Ovary (tissue), 3 donors: ENCODE measurements at regions not wholly inside any gene's neighbourhood (a gene's known extent, or its start where the extent isn't known, plus 50 kb on each side); places are given as distances from the start of the nearest gene placed in this dataset.

Experiments
- CTCF ChIP-seq, 3 donors: fragments of 450-650 bp in 2 of 3; fragments of 200-600 bp in 1 of 3; IDR thresholded peaks; one replicate each; pipeline versions ENCODE4 v1.5.1 to v1.8.0; 2016 to 2022; ENCODE audit warnings: antibody characterized with exemption in 3 of 3, mild to moderate bottlenecking in 1 of 3
- EP300 ChIP-seq: sonication (generic); formaldehyde crosslinking; IDR thresholded peaks from one replicate; pipeline ENCODE4 v1.6.1; 2017; ENCODE audit warnings: antibody characterized with exemption
- POLR2A ChIP-seq: fragments of 450-650 bp; IDR thresholded peaks from one replicate; pipeline ENCODE4 v1.6.1; 2017; ENCODE audit warnings: antibody characterized with exemption, mild to moderate bottlenecking, moderate library complexity
- donor health status: DM: no; HTN: no; CAD: no.

- TF ChIP-seq CTCF (IDR thresholded peaks at IDR 0.05) (no peak), POLR2A (no peak), EP300 (no peak)
Measured at GRCh38 chr6:168739381-168739780, 298.4 kb downstream of the SMOC2 start.
